ENCODE measurements at regions not wholly inside any gene's neighbourhood (a gene's known extent, or its start where the extent isn't known, plus 50 kb on each side); places are given as distances from the start of the nearest gene placed in this dataset.

DNA sequence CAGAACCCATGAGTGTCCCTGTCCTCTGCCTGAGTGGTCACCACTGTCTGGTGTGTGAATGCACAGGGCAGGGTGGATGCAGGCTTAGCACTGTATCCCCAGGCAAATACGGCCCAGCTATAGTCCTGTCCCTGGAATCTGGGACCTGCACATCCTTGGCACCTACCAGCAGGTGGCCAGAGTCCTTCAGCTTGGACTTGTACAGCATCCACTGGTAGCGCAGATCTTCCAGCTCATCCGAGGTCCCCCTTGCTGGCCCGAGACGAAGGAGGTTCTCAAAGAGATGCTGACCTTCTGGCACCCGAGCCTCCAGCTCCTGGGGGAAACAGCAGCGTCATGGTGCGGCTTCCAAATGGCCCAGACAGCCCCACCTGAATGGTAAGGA is 83.4 kb downstream of the SYNE3 start:
- WGBS, 2 donors: 92 to 95% methylated on average over 8 of the region's 8 CpGs
- no peak overlapping the region for H3K4me3 ChIP-seq (ENCODE audit: low read depth, poor library complexity, severe bottlenecking)
- intact Hi-C loops (cut with DNase I; ENCODE audit: low total_unique reads): no loop called here
- TF ChIP-seq, protein P1, sequence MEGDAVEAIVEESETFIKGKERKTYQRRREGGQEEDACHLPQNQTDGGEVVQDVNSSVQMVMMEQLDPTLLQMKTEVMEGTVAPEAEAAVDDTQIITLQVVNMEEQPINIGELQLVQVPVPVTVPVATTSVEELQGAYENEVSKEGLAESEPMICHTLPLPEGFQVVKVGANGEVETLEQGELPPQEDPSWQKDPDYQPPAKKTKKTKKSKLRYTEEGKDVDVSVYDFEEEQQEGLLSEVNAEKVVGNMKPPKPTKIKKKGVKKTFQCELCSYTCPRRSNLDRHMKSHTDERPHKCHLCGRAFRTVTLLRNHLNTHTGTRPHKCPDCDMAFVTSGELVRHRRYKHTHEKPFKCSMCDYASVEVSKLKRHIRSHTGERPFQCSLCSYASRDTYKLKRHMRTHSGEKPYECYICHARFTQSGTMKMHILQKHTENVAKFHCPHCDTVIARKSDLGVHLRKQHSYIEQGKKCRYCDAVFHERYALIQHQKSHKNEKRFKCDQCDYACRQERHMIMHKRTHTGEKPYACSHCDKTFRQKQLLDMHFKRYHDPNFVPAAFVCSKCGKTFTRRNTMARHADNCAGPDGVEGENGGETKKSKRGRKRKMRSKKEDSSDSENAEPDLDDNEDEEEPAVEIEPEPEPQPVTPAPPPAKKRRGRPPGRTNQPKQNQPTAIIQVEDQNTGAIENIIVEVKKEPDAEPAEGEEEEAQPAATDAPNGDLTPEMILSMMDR (IDR thresholded peaks at IDR 0.05): no peak
- TF ChIP-seq POLR2A (IDR thresholded peaks at IDR 0.05): no peak
- no peak for DNase-seq (ENCODE audit: low spot score in 2 of 2)

DNA sequence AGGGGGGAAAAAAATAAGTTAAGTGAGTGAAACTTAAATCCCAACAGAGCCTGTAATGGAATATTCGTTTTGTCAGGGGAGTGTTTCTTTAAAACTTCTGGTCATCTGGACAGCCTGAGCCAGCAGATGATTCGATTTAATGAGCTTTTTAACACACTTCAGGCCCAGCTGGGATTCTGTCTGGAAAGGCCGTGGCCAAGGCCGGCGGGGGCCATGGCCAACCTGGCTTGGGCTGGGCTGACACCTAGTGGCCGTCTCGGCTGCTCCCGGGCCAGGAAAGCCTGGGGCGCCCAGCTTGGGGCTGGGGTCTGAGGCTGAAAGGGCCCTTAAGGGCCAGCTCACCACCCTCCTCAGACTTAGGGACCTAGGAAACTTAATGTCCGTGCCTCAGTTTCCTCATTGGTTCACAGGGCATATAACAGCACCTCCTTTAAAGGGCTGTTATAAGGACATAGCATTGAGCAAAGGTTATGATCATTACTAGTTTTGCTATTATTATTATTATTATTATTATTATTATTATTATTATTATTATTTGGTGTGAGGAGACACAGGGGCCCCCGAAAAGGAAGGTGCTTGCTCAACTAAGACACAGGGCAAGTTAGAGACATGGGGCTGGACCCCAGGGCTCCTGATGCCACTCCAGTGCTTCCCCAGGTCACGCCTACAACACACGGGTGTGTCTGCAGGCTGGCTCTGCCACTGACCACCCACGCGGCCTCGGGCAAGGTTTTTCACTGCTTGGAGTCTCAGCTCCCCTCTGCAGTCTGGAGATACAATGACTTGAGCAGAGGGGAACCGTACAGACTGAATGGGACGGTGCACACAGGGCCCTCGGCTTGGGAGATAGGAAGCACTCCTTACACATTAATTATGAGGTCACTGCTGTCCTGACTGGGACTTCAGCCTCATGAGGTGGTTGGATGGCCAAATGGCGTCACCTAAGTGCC is 84.0 kb downstream of the SYNE3 start:
- TF ChIP-seq, protein P1 (IDR thresholded peaks at IDR 0.05): no peak
- no peak for TF ChIP-seq POLR2A (IDR thresholded peaks at IDR 0.05)
- 48 to 51% methylated on average over 20 of the region's 20 CpGs for WGBS, 2 donors
- intact Hi-C loops (cut with DNase I; ENCODE audit: low total_unique reads): no loop called here
- no peak overlapping the region for H3K4me3 ChIP-seq (ENCODE audit: low read depth, poor library complexity, severe bottlenecking)
- DNase-seq (ENCODE audit: low spot score in 2 of 2): no peak

DNA sequence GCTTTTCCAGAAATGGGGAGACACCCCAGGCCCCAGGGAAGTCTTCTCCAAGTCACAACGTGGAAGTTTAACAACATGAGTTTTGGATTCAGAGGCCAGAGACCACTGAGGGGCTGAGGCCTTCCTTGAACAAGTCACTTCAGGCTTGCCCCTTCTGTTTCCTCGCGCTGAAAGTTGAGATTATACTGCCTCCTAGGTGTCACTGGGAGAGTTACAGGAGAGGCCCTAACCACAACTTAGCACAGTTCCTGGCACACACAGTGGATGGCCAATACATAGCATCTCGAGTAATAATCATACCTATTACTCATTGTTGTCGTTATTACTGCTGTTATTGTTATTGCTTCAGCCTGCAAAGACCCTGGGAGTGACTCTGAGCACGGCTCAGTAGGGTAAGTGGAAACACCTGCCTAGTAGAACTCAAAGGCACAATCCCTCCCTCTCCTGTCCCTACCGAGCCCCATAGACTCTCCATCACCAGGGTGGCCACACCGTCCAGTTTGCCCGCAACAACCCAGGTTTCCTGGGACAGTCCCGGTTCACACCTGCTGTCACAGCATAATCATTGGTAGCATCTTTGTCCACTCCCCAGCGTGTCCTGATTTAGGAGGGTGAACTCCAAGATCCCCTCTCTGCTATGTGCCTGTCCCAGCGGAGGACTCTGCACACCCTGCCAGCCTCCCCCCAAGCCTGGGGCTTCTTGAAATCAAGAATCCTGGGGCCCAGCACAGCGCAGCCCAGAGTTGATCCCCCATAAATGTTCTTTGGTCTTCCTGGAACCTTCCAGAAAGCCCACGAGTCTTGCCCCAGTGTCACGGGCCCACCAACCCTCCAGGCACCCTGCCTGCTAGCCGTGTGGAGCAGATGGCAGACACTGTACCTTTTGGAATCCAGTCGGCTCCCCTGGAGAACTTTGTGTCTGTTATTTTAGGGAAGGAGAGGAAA is 85.0 kb downstream of the SYNE3 start:
- DNase-seq (ENCODE audit: low spot score in 2 of 2): no peak
- TF ChIP-seq POLR2A (IDR thresholded peaks at IDR 0.05): no peak
- TF ChIP-seq, protein P1 (IDR thresholded peaks at IDR 0.05): no peak
- no peak overlapping the region for H3K4me3 ChIP-seq (ENCODE audit: low read depth, poor library complexity, severe bottlenecking)
- WGBS, 2 donors: 75 to 78% methylated on average over 17 of the region's 17 CpGs
- intact Hi-C loops (cut with DNase I; ENCODE audit: low total_unique reads): no loop called here

DNA sequence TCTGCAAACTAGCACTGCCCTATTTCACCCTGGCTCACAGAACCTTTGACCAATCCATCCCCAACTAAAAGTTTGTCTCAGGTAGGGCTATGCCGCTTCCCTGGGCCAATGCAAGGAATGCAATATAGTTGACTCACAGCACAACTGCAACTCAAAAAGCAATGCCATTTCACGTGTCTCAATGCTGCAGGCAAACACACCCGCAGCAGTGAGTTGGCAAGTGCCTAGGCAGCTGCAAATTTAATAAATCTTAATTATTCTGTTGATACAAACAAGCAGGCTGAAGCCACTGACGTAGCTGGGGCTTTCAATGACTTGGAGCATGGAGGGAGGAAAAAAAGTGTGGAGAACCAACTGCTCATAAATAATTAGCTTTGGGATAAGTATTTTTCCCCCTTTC is 87.9 kb downstream of the SYNE3 start:
- intact Hi-C loops (cut with DNase I; ENCODE audit: low total_unique reads): no loop called here
- no peak for DNase-seq (ENCODE audit: low spot score in 2 of 2)
- no peak overlapping the region for H3K4me3 ChIP-seq (ENCODE audit: low read depth, poor library complexity, severe bottlenecking)
- 53 to 69% methylated on average over 4 of the region's 4 CpGs for WGBS, 2 donors
- TF ChIP-seq, protein P1 (IDR thresholded peaks at IDR 0.05): no peak
- TF ChIP-seq POLR2A (IDR thresholded peaks at IDR 0.05): no peak

DNA sequence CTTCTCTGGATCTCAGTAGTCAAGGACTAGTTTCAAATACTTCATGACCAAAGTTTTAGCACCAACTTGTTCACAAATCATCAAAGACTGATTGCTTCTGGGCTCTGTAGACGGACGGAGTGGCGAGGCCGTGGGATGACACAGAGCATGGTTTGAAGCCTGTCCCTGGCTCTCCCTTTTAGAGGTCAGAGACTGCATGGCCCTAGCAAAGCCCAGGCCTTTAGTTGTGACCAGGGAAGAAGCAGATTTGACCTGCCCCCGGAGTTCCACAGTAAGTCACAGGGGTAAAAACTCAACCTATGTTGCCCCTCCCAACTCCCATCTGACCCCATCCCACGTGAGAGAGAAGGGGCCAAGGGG is 90.4 kb downstream of the SYNE3 start:
- WGBS, 2 donors: 90 to 92% methylated on average over 6 of the region's 6 CpGs
- no peak for DNase-seq (ENCODE audit: low spot score in 2 of 2)
- TF ChIP-seq, protein P1 (IDR thresholded peaks at IDR 0.05): no peak
- TF ChIP-seq POLR2A (IDR thresholded peaks at IDR 0.05): no peak
- no peak overlapping the region for H3K4me3 ChIP-seq (ENCODE audit: low read depth, poor library complexity, severe bottlenecking)
- intact Hi-C loops (cut with DNase I; ENCODE audit: low total_unique reads): no loop called here

All from lower leg skin (tissue), 4 donors.